HG03060 (cell line): ENCODE measurements at regions not wholly inside any gene's neighbourhood (a gene's known extent, or its start where the extent isn't known, plus 50 kb on each side); places are given as distances from the start of the nearest gene placed in this dataset.
"Not testable (repeated sequence)": the region's sequence is repeated elsewhere in the genome, so short reads cannot be mapped to it uniquely, and the experiment has no call there.

Source experiments
- ATAC-seq: cut with Tn5 transposase; IDR thresholded peaks from one replicate; pipeline ENCODE4 v1.9.1; 2021; ENCODE audit warnings: low read depth, moderate number of reproducible peaks; ENCODE audit not compliant: unreplicated experiment

DNA sequence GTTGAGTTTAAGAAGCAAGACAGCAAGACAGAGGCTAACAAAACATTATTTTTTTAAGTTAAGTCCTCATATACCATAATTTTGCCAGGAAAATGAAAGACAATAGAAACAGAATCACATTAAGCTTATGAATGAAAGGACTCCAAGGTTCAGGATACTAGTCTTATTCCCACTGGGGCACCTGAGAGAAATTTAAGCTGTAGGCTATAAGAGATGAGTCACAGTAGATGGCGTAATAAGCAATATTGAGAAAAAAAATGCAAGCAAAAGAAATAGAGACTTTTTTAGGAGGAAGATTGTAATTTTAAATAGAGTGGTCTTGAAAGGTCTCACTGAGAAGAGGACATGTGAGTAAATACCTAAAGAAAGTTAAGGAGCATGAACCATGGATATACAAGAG lies 57.1 kb upstream of the KIF2B start:
- no peak for ATAC-seq

DNA sequence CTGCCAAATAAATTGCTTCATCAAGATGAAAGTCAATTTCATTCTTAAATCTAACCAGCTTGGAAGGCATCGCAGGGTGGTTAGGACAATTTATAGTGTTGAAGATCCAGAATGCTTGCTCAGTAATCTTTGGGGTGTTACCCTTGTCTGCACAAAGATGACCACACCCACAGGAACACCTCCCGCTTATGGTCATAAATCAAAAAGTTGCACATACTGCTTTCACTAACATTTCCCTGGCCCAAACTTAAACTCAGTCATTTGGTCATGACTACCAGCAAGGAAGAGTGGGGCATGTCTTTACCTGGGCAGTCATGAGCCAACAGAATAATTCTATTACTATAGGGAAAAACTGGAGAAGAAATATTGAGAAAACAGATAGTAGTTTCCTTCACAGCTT lies 57.6 kb upstream of the KIF2B start:
- ATAC-seq, result no peak

DNA sequence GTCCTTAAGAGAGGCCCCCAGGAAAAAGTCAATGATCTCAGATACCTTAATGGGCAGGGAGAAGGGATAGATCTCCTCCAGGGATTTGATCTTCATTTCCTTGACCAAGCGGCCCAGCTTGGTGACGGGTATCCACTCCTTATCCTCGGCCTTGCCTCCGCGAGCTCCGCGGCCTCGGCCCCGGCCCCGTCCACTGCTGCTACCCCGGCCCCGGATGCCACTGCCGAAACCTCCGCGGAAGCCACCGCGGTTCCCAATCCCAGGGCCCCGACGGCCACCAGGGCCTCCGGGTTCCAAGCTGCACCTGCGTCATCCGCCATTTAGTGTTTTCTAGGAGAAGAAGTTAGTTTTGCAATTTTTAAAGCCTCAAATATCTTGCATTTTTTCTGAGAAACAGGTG lies 65.2 kb upstream of the KIF2B start:
- no peak for ATAC-seq

DNA sequence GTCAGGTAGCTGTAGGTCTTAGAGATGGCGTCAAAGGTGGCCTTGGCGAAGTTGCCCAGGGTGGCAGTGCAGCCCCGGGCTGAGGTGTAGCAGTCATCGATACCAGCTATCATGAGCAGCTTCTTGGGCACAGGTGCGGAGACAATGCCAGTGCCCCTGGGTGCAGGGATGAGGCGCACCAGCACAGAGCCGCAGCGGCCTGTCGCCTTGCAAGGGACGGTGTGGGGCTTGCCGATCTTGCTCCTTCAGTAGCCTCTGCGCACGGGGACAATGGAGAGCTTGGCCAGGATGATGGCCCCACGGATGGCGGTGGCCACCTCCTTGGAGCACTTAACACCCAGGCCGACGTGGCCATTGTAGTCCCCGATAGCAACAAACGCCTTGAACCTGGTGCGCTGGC lies 65.6 kb upstream of the KIF2B start:
- not testable (repeated sequence) for ATAC-seq

DNA sequence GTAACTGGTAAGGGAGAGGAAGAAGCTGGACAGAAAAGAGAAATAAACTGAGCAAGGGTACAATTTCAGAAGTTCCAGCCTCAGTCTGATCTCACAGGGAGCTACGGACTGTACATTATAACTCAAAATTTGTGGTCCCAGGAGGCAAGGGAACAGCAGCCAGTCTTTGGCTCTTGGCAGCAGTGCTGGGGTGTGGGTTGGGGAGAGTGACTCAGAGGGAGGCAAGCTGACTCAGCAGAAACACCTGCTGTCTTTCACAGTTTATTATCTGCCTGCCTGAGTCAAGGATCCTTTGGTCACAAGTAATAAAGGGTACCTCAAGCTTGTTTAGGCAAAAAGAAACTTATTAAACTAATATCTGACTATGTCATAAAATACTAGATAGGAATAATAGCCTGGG lies 73.5 kb upstream of the KIF2B start:
- no peak for ATAC-seq

DNA sequence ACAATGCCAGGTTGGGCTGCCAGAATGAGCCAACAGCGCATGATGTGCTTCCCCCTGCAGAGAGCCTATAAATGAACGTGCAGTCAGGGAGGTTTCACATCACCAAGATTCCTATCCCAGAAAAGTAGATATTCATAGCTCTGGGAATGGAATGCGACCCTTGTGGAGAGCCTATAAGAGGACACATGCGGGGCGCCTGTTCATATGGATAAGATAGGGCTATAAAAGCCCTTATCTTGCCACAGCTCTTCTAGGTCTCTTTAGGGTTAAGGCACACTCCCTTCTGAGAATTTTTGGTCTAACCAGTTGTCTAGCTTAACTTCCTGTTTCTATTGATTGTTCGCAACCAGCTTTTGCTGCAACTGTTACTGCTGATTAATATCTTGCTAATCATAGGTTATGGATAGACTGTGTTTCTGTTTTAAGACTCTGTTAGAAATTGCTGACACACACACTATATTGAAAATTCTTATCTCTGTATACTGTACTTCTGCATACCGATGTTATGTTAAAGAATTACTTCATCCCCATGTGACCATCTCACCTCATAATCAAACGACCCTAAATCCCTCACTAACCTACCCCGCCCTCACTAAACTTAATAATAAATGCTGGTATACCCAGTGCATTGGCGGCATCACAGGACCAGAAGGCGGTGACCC lies 74.4 kb upstream of the KIF2B start:
- not testable (repeated sequence) for ATAC-seq

DNA sequence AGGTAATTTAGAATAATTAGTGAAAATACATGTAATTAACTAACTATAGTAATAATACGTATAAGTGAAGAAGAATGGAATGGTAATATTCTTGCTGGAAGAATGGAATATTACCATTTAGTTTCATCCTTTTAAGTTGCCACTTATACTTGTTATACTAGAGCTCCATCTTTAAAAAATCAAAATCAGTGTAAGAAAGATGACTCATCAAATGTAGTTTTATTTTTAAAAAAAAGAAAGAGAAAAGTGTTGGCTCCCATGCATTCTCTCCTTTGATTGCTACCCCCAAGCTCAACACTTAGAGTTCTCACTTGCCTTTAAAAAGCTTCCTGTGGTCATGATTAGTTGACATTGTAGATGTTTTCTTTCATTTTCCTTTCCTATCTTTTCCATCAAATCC lies 82.4 kb upstream of the KIF2B start:
- ATAC-seq, result no peak

DNA sequence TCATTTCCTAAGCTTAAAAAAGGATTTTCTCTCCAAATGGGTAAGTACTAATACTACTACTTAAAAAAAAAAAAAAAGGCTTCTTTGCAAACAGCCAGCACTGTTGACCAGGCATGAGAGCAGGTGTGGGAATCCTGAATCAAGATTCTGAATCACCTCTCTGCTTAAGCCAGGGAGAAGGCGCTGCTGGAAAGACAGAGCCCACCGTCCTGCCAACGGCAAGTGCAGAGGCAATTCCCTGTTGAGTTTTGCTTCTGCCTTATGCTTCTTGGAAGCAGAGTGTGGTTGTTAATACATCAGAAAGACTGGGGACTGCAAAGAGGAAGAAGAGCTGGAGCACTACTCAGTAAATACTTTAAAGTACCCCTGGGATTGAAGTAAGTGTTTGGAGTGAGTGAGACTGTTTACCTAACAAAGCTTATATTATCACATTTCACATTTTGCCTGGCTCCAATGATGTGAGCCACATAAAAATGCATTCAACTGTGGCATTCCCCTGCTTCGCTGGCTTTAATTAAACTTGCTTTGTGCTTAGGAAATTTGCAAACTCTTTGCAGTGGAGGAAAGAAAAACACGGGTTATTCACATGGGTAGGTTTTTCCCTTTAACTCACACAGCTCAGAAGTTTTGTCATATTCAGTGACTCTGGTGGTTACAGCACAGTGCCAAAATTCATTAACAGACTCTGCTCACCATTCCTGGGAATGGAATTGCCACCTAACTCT lies 86.0 kb upstream of the KIF2B start:
- no peak for ATAC-seq

DNA sequence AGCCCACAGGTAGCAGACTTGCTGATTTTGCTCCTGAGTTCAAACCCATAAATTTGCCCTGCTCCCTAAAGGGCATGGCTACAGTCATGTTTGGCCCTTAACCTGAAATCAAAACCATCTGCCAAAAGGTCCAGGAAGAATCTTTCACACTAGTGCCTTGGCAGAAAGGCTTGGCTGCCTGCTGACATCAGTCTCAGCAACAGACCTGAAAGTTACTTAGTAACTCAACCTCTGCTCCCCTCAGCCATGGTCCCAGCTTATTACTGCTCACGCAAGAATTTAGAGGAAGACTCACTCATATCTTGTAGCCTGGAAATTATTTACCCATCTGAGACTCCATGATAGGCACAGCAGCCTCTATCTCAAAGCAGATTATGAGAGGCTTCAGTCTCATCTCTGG lies 98.0 kb upstream of the KIF2B start:
- ATAC-seq, result no peak

DNA sequence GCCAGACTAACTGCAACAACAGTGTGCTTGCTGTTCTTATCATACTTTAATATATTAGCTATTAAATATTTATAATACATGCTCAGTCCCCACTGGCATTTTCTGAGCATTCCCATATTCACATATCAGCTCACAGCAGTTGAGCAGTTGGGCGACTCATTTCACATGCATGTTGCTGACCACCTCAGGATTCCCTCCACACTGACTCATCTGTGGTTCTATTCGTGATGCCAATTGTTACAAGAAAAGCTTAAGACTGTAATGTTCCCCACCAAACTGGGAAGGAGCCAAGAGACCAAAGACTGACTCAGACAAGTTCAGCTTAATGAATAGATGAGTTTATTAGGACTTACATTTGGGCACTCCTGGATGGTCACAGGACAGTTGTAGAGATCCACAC lies 100.3 kb upstream of the KIF2B start:
- ATAC-seq, result no peak

DNA sequence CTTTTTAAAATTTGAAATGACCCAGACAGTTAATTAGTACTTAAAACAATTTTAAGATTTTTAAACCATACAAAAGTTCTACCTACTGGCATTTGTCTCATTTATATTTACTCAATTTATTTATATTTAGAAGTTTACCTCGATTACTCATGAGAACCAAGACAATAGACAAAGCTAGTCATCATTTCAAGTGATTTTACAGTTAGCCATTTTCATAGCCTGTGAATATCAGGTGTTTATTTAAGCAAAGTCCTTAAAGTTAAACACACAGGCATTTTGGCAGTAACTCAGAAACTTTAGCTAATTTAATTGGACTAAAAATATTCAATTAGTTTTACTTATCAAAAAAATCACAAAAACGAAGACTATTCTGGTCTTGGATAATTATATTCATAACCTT lies 101.6 kb upstream of the KIF2B start:
- ATAC-seq, result no peak

DNA sequence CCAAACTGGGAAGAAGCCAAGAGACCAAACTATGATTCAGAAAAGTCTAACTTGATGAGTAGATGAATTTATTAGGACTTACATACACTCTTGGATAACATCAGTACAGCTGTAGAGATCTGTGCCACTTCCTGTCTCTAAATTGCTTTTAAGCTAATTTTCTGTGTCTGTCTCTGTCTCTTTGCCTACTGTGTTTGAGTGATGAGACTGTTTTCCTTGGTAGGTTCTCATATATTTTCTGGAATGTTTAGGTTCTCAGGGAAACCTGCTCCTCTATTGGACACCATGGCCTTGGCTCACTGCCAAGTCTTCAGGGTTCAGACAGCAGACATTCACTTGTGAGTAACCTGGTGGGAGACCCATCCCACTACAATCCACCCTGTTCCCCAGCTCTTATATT lies 103.5 kb upstream of the KIF2B start:
- no peak for ATAC-seq

DNA sequence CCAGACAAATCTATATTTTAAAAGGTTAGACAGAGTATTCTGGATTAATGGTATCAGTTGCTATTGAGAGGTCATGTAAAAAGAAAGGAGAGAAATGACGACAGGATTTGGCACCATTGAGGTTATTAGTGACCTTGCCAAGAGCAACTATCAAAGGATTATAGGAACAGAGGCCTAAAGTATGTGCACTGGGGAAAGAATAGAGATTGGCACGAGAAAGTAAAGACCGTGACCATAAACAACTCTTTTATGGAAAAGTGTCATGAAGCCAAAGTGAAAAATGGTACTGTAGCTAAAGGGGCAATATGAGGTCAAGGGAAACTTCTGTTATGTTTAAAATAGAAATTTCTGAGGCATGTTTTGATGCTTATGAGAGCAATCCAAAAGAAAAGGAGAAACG lies 115.2 kb upstream of the KIF2B start:
- ATAC-seq, result no peak

DNA sequence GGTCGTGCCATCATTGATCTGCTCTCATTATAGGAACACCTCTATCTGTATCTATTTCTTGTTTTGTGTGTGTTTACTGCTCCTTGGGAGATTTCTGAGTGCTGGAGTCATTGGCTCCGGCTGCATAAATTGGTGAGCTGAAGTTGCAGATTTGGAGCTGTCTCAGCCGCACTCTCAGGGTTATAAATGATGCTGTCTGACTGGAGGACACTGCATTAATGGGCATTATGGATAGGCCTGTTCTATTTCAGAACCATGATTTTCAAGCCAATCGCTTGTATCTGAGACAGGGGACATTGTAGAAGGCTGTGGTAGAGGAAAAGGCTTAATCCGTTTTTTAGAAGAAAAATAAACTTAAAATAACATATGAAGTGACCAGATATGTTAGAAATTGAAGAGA lies 126.4 kb upstream of the KIF2B start:
- ATAC-seq, result no peak

DNA sequence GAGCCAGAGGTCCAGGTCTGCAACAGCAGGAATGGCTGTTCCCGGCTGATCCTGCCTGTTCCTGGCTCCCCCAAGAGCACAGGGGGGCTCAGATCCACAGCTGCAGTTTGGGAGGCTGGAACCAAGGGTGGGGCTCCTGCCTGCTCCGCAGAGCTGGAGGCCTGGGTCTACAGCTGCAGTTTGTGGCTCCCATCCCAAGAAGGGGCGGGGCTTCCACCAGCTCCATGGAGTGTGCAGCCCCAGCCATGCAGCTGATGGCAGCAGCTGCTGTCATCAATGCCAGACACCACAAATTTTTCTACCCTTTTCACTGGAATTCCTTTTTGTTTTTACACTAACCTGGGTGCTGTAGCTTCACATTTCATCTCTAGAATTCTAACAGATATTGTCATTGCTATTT lies 135.4 kb upstream of the KIF2B start:
- no peak for ATAC-seq

DNA sequence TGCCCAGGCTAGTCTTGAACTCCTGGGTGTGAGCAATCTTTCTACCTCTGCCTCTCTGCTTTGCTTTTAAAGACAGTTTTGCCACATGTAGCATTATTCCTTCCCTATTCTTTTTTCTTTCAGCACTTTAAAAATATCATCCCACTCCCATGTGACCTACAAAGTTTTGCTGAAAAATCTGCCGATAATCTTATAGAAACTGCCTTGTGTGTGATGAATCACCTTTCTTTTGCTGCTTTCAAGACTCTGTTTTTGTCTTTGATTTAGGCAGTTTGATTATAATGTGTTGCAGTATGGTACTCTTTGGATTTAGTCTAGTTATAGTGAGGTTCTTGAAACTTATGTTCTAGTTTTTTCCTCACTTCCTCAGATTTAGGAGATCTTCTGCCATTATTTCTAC lies 142.0 kb upstream of the KIF2B start:
- no peak for ATAC-seq

DNA sequence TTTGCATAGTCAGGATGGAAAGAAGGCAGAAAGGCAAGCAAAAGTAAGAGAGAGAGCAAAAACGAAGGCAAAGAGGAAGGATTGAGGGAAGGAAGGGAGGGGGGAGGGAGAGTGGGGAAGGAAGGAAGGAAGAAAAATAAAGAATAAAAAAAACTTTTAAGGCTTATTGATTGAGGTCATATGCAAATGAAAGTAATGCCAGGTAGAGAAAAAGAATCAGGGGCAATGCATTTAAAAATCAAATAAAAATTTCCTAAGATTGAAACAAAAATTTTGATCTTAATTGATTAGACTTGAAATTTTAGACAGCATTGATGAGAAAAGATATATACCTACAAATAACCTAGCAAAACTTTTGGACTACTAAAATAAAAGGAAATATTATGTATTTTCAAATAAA lies 153.9 kb upstream of the KIF2B start:
- no peak for ATAC-seq

DNA sequence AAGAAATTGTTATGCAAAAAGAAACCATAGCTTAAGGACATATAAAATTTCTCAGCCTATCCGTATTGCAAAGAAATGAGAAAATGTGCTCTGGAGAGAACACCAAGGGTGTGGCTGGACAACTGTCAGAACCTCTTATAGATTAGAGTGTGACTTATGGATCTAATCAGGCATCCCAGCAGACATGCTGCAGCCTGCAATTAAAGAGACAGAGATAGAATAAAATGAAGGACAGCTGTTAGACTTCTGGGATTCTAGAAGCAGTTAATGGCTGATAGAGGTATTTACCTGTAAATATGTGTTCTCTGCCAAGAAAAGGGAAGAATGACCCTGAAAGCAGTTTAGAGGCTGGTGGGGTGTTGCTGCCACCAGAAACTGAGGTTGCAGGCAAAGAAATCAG lies 160.1 kb upstream of the KIF2B start:
- ATAC-seq, result no peak

DNA sequence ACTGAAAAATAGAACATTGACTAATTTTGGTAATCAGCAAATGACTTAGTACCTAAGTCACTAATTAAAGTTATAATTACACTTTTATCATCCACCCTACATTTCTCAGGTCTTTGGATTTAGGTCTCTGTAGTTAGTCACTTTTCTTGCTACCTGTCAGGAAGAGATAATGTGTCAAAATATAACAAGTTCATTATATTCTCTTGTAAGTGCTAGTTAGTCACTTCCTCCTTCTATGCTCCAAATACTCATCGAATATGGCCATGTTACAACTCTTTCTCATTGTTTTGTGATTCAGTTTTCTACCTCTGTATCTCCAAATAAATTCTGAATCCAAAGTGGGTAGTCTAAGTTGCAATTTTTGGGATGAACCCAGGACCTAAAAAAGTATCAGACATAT lies 163.5 kb upstream of the KIF2B start:
- no peak for ATAC-seq

DNA sequence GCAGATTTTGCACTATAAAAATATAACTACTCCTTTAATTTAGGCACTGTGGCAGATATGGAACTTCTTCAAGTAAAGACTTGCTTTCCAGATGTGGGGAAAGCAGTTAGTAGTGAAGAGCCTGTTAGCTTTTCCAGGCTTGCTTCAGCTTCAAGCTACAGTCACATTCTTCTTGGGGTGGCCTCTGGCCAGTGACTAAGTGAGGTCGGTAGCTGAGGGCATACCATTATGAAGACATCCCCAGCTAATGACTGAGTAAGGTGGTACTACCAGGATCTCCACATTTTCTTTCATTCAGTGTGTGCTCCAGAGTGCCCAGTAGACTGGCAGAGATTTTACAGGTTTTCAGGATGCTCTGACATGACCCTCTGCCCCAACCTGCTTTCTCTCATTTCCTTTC lies 167.1 kb upstream of the KIF2B start:
- no peak for ATAC-seq

DNA sequence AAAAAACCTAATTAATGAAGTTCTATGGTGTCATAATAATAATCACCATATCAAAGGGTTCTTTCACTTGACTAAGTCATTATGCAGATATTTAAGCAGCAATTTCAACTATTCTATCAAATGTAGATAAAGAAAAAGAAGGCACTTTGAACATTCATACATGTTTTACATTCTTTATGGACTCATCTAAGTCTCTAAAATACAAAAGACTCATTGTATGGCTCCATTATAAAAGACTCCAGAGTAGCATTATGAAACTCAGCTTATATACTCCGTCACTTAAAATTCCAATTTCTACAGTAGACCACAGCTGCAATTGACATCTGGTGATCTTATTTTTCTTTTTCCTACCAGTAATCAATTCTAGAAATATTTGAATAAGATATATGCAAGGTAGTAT lies 173.5 kb upstream of the KIF2B start:
- ATAC-seq, result no peak

DNA sequence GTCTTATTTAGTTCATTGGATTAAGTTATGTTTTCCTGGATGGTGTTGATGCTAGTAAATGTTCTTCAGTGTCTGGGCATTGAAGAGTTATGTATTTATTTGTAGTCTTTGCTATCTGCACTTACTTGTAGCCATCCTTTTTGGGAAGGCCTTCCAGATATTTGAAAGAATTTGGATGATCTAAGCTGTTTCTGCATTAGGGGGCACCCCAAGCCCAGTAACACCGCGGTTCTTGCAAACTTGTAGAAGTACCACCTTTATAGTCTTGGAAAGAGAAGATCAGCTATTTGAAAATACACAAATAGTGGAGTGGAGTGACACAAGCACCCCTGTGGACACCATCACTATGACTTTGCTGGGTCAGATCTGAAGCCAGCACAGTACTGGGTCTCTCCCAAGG lies 175.9 kb upstream of the KIF2B start:
- ATAC-seq, result no peak

DNA sequence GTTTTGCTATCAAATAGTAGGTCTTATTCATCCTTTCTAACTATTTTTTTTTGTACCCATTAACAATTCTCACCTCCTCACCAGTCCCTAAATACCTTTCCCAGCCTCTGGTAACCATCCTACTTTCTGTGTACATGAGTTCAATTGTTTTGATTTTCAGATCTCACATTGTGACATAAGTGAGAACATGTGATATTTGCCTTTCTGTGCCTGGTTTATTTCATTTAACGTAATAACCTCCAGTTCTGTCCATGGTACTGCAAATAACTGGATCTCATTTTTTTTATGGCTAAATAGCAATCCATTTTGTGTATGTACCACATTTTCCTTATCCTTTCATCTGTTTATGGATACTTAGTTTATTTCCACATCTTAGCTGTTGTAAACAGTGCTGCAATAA lies 181.9 kb upstream of the KIF2B start:
- ATAC-seq, result no peak
